GM12878 (cell line): ENCODE measurements at regions not wholly inside any gene's neighbourhood (a gene's known extent, or its start where the extent isn't known, plus 50 kb on each side); places are given as distances from the start of the nearest gene placed in this dataset.

Experiments used
- BACH1 ChIP-seq: fragments of 450-650 bp; IDR thresholded peaks from 2 replicates; pipeline ENCODE4 v1.6.1; 2017; ENCODE audit warnings: mild to moderate bottlenecking, borderline replicate concordance
- CREB1 ChIP-seq: IDR thresholded peaks from 2 replicates; pipeline ENCODE4 v1.6.1; 2012; ENCODE audit warnings: low read depth, mild to moderate bottlenecking, inconsistent platforms
- CTCF ChIP-seq, 3 experiments: IDR thresholded peaks in 2 of 3; conservative IDR thresholded peaks in 1 of 3; 2 replicates each; pipeline ENCODE4 v1.5.1; 2011; ENCODE audit warnings: low read depth in 3 of 3, low read length in 3 of 3, mild to moderate bottlenecking in 3 of 3, control low read depth in 2 of 3, moderate library complexity in 2 of 3, inconsistent platforms in 1 of 3, mixed read lengths in 1 of 3; ENCODE audit not compliant: control insufficient read depth in 2 of 3, insufficient read depth in 1 of 3; ENCODE audit errors: extremely low read depth in 1 of 3
- HDGF ChIP-seq: fragments of 450-650 bp; IDR thresholded peaks from 2 replicates; pipeline ENCODE4 v1.6.1; 2016; ENCODE audit warnings: antibody characterized with exemption
- RCOR1 ChIP-seq: conservative IDR thresholded peaks from 2 replicates; pipeline ENCODE4 v1.6.1; 2012; ENCODE audit warnings: low read depth, low read length, improper control_type of control experiment
- SIN3A ChIP-seq: IDR thresholded peaks from 2 replicates; pipeline ENCODE4 v1.6.1; 2012; ENCODE audit warnings: low read depth, low read length, improper control_type of control experiment
- ZNF274 ChIP-seq: IDR thresholded peaks from one replicate; pipeline ENCODE4 v1.8.0; 2011; ENCODE audit not compliant: insufficient read length, insufficient read depth

GRCh38 chr10:4062072-4062471, 277.1 kb upstream of the KLF6 start:
- TF ChIP-seq SIN3A, result no peak
- TF ChIP-seq CTCF (IDR thresholded peaks at IDR 0.05 in 2 of 3, conservative IDR thresholded peaks at IDR 0.05 in 1 of 3; ENCODE audit: control insufficient read depth in 2 of 3, extremely low read depth in 1 of 3, insufficient read depth in 1 of 3, low read depth in 3 of 3, low read length in 3 of 3), result no peak
- no peak for TF ChIP-seq BACH1
- TF ChIP-seq ZNF274, result no peak
- no peak for TF ChIP-seq RCOR1
- no peak for TF ChIP-seq HDGF
- no peak for TF ChIP-seq CREB1
